ENCODE measurements at regions not wholly inside any gene's neighbourhood (a gene's known extent, or its start where the extent isn't known, plus 50 kb on each side); places are given as distances from the start of the nearest gene placed in this dataset.

GRCh38 chr11:129733981-129734380 lies 81.7 kb upstream of the TMEM45B start:
- H3K27ac ChIP-seq: no peak overlapping the region
- no peak overlapping the region for H2AFZ ChIP-seq
- H3K27me3 ChIP-seq: no peaks in the 10 kb centered on the region
- TF ChIP-seq EZH2 (IDR thresholded peaks at IDR 0.05; ENCODE audit: borderline replicate concordance): no peak
- no peak for TF ChIP-seq EZH2phosphoT487 (IDR thresholded peaks at IDR 0.05; ENCODE audit: low read depth, severe bottlenecking, unreplicated experiment)
- no peak for TF ChIP-seq CTCF (IDR thresholded peaks at IDR 0.05; ENCODE audit: poor library complexity)
- no peak overlapping the region for H3K4me3 ChIP-seq
- no peaks in the 10 kb centered on the region for H3K9me2 ChIP-seq (replicated peaks; ENCODE audit: insufficient read depth)
- H3K9me3 ChIP-seq (ENCODE audit: low read depth): no peaks in the 10 kb centered on the region
- WGBS (ENCODE audit: low lambda C conversion rate, missing lambda C conversion rate): 88% methylated on average over 7 of the region's 7 CpGs
- no peak overlapping the region for H3K4me2 ChIP-seq
- H3K4me1 ChIP-seq (ENCODE audit: insufficient read depth): no peaks in the 10 kb centered on the region
- H3K79me2 ChIP-seq: no peaks in the 10 kb centered on the region
- H4K20me1 ChIP-seq (ENCODE audit: insufficient read depth, poor library complexity, severe bottlenecking): no peaks in the 10 kb centered on the region
- DNase-seq (ENCODE audit: low spot score): no peak
- H3K36me3 ChIP-seq (replicated peaks; ENCODE audit: insufficient read depth, low read depth): no peaks in the 10 kb centered on the region

- Histone ChIP-seq H3K4me2 (no peak overlapping the region), H3K79me2 (no peaks in the 10 kb centered on the region), H3K4me1 (ENCODE audit: insufficient read depth) (no peaks in the 10 kb centered on the region), H3K4me3 (no peak overlapping the region), H3K27me3 (no peaks in the 10 kb centered on the region), H3K9me3 (ENCODE audit: low read depth) (no peaks in the 10 kb centered on the region), H3K36me3 (replicated peaks; ENCODE audit: insufficient read depth, low read depth) (no peaks in the 10 kb centered on the region), H3K9me2 (replicated peaks; ENCODE audit: insufficient read depth) (no peaks in the 10 kb centered on the region), H3K27ac (no peak overlapping the region), H2AFZ (no peak overlapping the region), H4K20me1 (ENCODE audit: insufficient read depth, poor library complexity, severe bottlenecking) (no peaks in the 10 kb centered on the region)
- TF ChIP-seq EZH2phosphoT487 (IDR thresholded peaks at IDR 0.05; ENCODE audit: low read depth, severe bottlenecking, unreplicated experiment) (no peak), EZH2 (IDR thresholded peaks at IDR 0.05; ENCODE audit: borderline replicate concordance) (no peak)
- no peak for DNase-seq (ENCODE audit: low spot score)
- WGBS (ENCODE audit: low lambda C conversion rate, missing lambda C conversion rate): 95% methylated on average over 7 of the region's 7 CpGs
Observed at GRCh38 chr11:129734654-129735053, 81.0 kb upstream of the TMEM45B start.

GRCh38 chr11:129737831-129738230 lies 77.8 kb upstream of the TMEM45B start:
- Histone ChIP-seq H3K27ac (no peak overlapping the region), H3K4me1 (ENCODE audit: insufficient read depth) (no peaks in the 10 kb centered on the region), H3K4me2 (no peak overlapping the region), H3K79me2 (no peaks in the 10 kb centered on the region), H3K27me3 (no peaks in the 10 kb centered on the region), H2AFZ (no peak overlapping the region), H3K36me3 (replicated peaks; ENCODE audit: insufficient read depth, low read depth) (no peaks in the 10 kb centered on the region), H3K9me3 (ENCODE audit: low read depth) (no peaks in the 10 kb centered on the region), H3K9me2 (replicated peaks; ENCODE audit: insufficient read depth) (no peaks in the 10 kb centered on the region), H4K20me1 (ENCODE audit: insufficient read depth, poor library complexity, severe bottlenecking) (no peaks in the 10 kb centered on the region), H3K4me3 (no peak overlapping the region)
- no peak for TF ChIP-seq EZH2 (IDR thresholded peaks at IDR 0.05; ENCODE audit: borderline replicate concordance)
- TF ChIP-seq CTCF (IDR thresholded peaks at IDR 0.05; ENCODE audit: poor library complexity): no peak
- TF ChIP-seq EZH2phosphoT487 (IDR thresholded peaks at IDR 0.05; ENCODE audit: low read depth, severe bottlenecking, unreplicated experiment): no peak
- 77% methylated on average over 11 of the region's 11 CpGs for WGBS (ENCODE audit: low lambda C conversion rate, missing lambda C conversion rate)
- DNase-seq (ENCODE audit: low spot score): no peak

- Histone ChIP-seq H3K4me2 (no peak overlapping the region), H3K9me3 (ENCODE audit: low read depth) (no peaks in the 10 kb centered on the region), H3K4me3 (no peak overlapping the region), H3K4me1 (ENCODE audit: insufficient read depth) (no peaks in the 10 kb centered on the region), H2AFZ (no peak overlapping the region), H3K36me3 (replicated peaks; ENCODE audit: insufficient read depth, low read depth) (no peaks in the 10 kb centered on the region), H3K27me3 (no peaks in the 10 kb centered on the region), H4K20me1 (ENCODE audit: insufficient read depth, poor library complexity, severe bottlenecking) (no peaks in the 10 kb centered on the region), H3K79me2 (no peaks in the 10 kb centered on the region), H3K27ac (no peak overlapping the region), H3K9me2 (replicated peaks; ENCODE audit: insufficient read depth) (no peaks in the 10 kb centered on the region)
- TF ChIP-seq EZH2 (IDR thresholded peaks at IDR 0.05; ENCODE audit: borderline replicate concordance): no peak
- no peak for TF ChIP-seq CTCF (IDR thresholded peaks at IDR 0.05; ENCODE audit: poor library complexity)
- DNase-seq (ENCODE audit: low spot score): no peak
- 84% methylated on average over 2 of the region's 2 CpGs for WGBS (ENCODE audit: low lambda C conversion rate, missing lambda C conversion rate)
Observed at GRCh38 chr11:129738242-129738641, 77.4 kb upstream of the TMEM45B start.

All from hepatocyte (in vitro differentiated cells).